H1 (cell line): ENCODE measurements at regions not wholly inside any gene's neighbourhood (a gene's known extent, or its start where the extent isn't known, plus 50 kb on each side); places are given as distances from the start of the nearest gene placed in this dataset.

Experiments used
- CTCF ChIA-PET: fragments of 300-600 bp; sonication (Branson Sonifier 250); formaldehyde crosslinking; loops from one replicate; lab custom pipeline; 2021; ENCODE audit not compliant: partially characterized antibody; lab: Charles Lee
- POLR2A ChIA-PET: fragments of 300-600 bp; sonication (Branson Sonifier 250); formaldehyde crosslinking; loops from one replicate; lab custom pipeline; 2021; ENCODE audit warnings: inconsistent platforms; ENCODE audit not compliant: partially characterized antibody; lab: Charles Lee
- DNase-seq, 2 experiments: peaks; one replicate each; pipeline versions ENCODE4 v3.0.0 to v3.0.0-alpha.2; 2010 to 2022; ENCODE audit warnings: low spot score in 2 of 2, low read depth in 1 of 2, mixed read lengths in 1 of 2
- FAIRE-seq: peaks from 2 replicates; lab custom pipeline; 2011; peaks lifted over from hg19 to GRCh38; lab: Jason Lieb, UNC
- H2AFZ ChIP-seq: 2 replicates; pipeline ENCODE4 v1.8.1; 2012; ENCODE audit warnings: low read length, inconsistent platforms
- H2AK5ac ChIP-seq: 2 replicates; pipeline ENCODE4 v1.6.1; 2013; ENCODE audit warnings: low read depth, low read length
- H2BK120ac ChIP-seq: replicated peaks from 2 replicates; pipeline ENCODE3; 2013; ENCODE audit warnings: low read depth, low read length, inconsistent platforms
- H2BK12ac ChIP-seq: 2 replicates; pipeline ENCODE4 v1.6.1; 2013; ENCODE audit warnings: low read depth, low read length
- H2BK15ac ChIP-seq: 2 replicates; pipeline ENCODE4 v1.6.1; 2013; ENCODE audit warnings: low read length
- H2BK20ac ChIP-seq: 2 replicates; pipeline ENCODE4 v1.6.1; 2013; ENCODE audit warnings: low read length
- H2BK5ac ChIP-seq: 2 replicates; pipeline ENCODE4 v1.6.1; 2013; ENCODE audit warnings: low read depth, low read length
- H3K14ac ChIP-seq: 2 replicates; pipeline ENCODE4 v1.6.1; 2013; ENCODE audit warnings: inconsistent platforms; ENCODE audit not compliant: insufficient read length
- H3K18ac ChIP-seq: 2 replicates; pipeline ENCODE4 v1.6.1; 2013; ENCODE audit warnings: low read length; ENCODE audit errors: extremely low read depth
- H3K23ac ChIP-seq: 2 replicates; pipeline ENCODE4 v1.6.1; 2013; ENCODE audit warnings: inconsistent platforms; ENCODE audit not compliant: insufficient read length
- H3K23me2 ChIP-seq: 2 replicates; pipeline ENCODE4 v1.6.1; 2013; ENCODE audit warnings: low read depth, low read length
- H3K27ac ChIP-seq: 2 replicates; pipeline ENCODE4 v1.6.1; 2011; ENCODE audit warnings: low read depth, low read length, inconsistent platforms
- H3K27me3 ChIP-seq, 4 experiments: replicated peaks in 1 of 4; 1 replicate in 1 of 4; 2 replicates in 3 of 4; pipeline versions ENCODE4 v1.6.1 to v1.8.1; 2011 to 2013; ENCODE audit warnings: low read length in 3 of 4, mild to moderate bottlenecking in 3 of 4, inconsistent platforms in 2 of 4, mixed read lengths in 2 of 4, moderate library complexity in 1 of 4; ENCODE audit not compliant: control insufficient read depth in 3 of 4, insufficient read depth in 3 of 4; ENCODE audit errors: extremely low read depth in 1 of 4
- H3K36me3 ChIP-seq, 4 experiments: 2 replicates each; pipeline versions ENCODE4 v1.6.1 to v1.8.1; 2011 to 2013; ENCODE audit warnings: mild to moderate bottlenecking in 4 of 4, low read length in 3 of 4, moderate library complexity in 2 of 4, control low read depth in 1 of 4, inconsistent platforms in 1 of 4; ENCODE audit not compliant: insufficient read depth in 4 of 4, control insufficient read depth in 2 of 4
- H3K4ac ChIP-seq: replicated peaks from 2 replicates; pipeline ENCODE3; 2013; ENCODE audit warnings: low read length, low read depth, mixed read lengths, inconsistent platforms; ENCODE audit not compliant: insufficient read length
- H3K4me1 ChIP-seq, 4 experiments: replicated peaks in 1 of 4; 1 replicate in 1 of 4; 2 replicates in 3 of 4; pipeline versions ENCODE4 v1.6.1 to v1.8.1; 2011 to 2013; ENCODE audit warnings: low read length in 3 of 4, inconsistent platforms in 2 of 4, mixed read lengths in 1 of 4; ENCODE audit not compliant: insufficient read depth in 4 of 4, control insufficient read depth in 3 of 4
- H3K4me2 ChIP-seq, 2 experiments: 2 replicates each; pipeline versions ENCODE4 v1.6.1 to v1.8.1; 2011 to 2013; ENCODE audit warnings: low read depth in 2 of 2, low read length in 2 of 2, control low read depth in 1 of 2, inconsistent platforms in 1 of 2, mild to moderate bottlenecking in 1 of 2; ENCODE audit not compliant: insufficient read depth in 1 of 2
- H3K4me3 ChIP-seq, 4 experiments: fragments of 200-600, 300-600 bp in 1 of 4; sonication (generic), shearing (Covaris generic), sonication (Bioruptor Twin) in 1 of 4; 2 replicates each; pipeline versions ENCODE4 v1.5.1 to v1.8.1; 2011 to 2016; ENCODE audit warnings: low read length in 4 of 4, low read depth in 3 of 4, control low read depth in 2 of 4, inconsistent platforms in 2 of 4, mild to moderate bottlenecking in 2 of 4, mixed read lengths in 1 of 4, moderate library complexity in 1 of 4; ENCODE audit not compliant: insufficient read depth in 2 of 4; ENCODE audit errors: extremely low read depth in 1 of 4
- H3K56ac ChIP-seq: replicated peaks from 2 replicates; pipeline ENCODE3; 2013; ENCODE audit warnings: low read depth, mild to moderate bottlenecking, mixed read lengths, low read length, inconsistent platforms; ENCODE audit not compliant: insufficient read length
- H3K79me1 ChIP-seq: 2 replicates; pipeline ENCODE4 v1.6.1; 2013; ENCODE audit warnings: low read depth, low read length, control low read depth
- H3K79me2 ChIP-seq, 2 experiments: 2 replicates each; pipeline versions ENCODE4 v1.6.1 to v1.8.1; 2012 to 2013; ENCODE audit warnings: low read length in 2 of 2, mild to moderate bottlenecking in 2 of 2, inconsistent platforms in 1 of 2; ENCODE audit not compliant: insufficient read depth in 2 of 2, control insufficient read depth in 1 of 2
- H3K9ac ChIP-seq, 4 experiments: replicated peaks in 1 of 4; 1 replicate in 1 of 4; 2 replicates in 3 of 4; pipeline versions ENCODE4 v1.6.1 to v1.8.1; 2011 to 2013; ENCODE audit warnings: low read depth in 3 of 4, low read length in 3 of 4, control low read depth in 2 of 4, mild to moderate bottlenecking in 2 of 4, moderate library complexity in 2 of 4, inconsistent platforms in 1 of 4; ENCODE audit errors: extremely low read depth in 1 of 4
- H3K9me3 ChIP-seq, 2 experiments: 2 replicates each; pipeline versions ENCODE4 v1.6.1 to v1.8.1; 2012 to 2013; ENCODE audit warnings: mild to moderate bottlenecking in 2 of 2, moderate library complexity in 2 of 2, control low read depth in 1 of 2, inconsistent platforms in 1 of 2, low read depth in 1 of 2, low read length in 1 of 2, mixed read lengths in 1 of 2; ENCODE audit not compliant: insufficient read depth in 2 of 2
- H4K20me1 ChIP-seq, 2 experiments: replicated peaks in 1 of 2; 2 replicates each; pipeline versions ENCODE3 to v1.8.1; 2011 to 2013; ENCODE audit warnings: inconsistent platforms in 2 of 2, low read length in 2 of 2, mild to moderate bottlenecking in 1 of 2; ENCODE audit not compliant: insufficient read depth in 2 of 2, control insufficient read depth in 1 of 2
- H4K5ac ChIP-seq: 2 replicates; pipeline ENCODE4 v1.6.1; 2013; ENCODE audit warnings: low read length, low read depth, mixed read lengths, inconsistent platforms; ENCODE audit not compliant: insufficient read length
- H4K8ac ChIP-seq: 2 replicates; pipeline ENCODE4 v1.8.0; 2013; ENCODE audit warnings: mild to moderate bottlenecking, moderate library complexity, low read length, inconsistent platforms; ENCODE audit not compliant: insufficient read depth; ENCODE audit errors: extremely low read depth
- H4K91ac ChIP-seq: replicated peaks from 2 replicates; pipeline ENCODE3; 2013; ENCODE audit warnings: low read length, mixed read lengths, inconsistent platforms; ENCODE audit not compliant: insufficient read length
- CBX8 ChIP-seq: fragments of 300-800, 300-1000 bp; sonication (generic); IDR thresholded peaks from 2 replicates; pipeline ENCODE4 v1.7.1; 2016; ENCODE audit warnings: low read depth, low read length, borderline replicate concordance
- POLR2AphosphoS5 ChIP-seq: IDR thresholded peaks from 2 replicates; pipeline ENCODE4 v1.6.1; 2011; ENCODE audit warnings: low read depth, low read length
- SIN3A ChIP-seq, 2 experiments: IDR thresholded peaks in 1 of 2; conservative IDR thresholded peaks in 1 of 2; 2 replicates each; pipeline ENCODE4 v1.6.1; 2011 to 2012; ENCODE audit warnings: low read length in 2 of 2, improper control_type of control experiment in 1 of 2, low read depth in 1 of 2, mild to moderate bottlenecking in 1 of 2
- ZNF274 ChIP-seq: IDR thresholded peaks from 2 replicates; pipeline ENCODE4 v1.7.0; 2012; ENCODE audit warnings: low read length, borderline replicate concordance; ENCODE audit errors: extremely low read depth

- H2AFZ ChIP-seq = no peak overlapping the region
- H4K5ac ChIP-seq = no peak overlapping the region
- no peak overlapping the region for H3K4ac ChIP-seq
- no peak overlapping the region for H3K18ac ChIP-seq
- H3K27ac ChIP-seq = no peak overlapping the region
- no peak overlapping the region for H2BK120ac ChIP-seq
- no peak overlapping the region for H3K4me2 ChIP-seq
- H3K9ac ChIP-seq = no peak overlapping the region
- DNase-seq = no peak
- H3K56ac ChIP-seq = no peak overlapping the region
- H3K36me3 ChIP-seq = no peaks in the 10 kb centered on the region
- H3K79me2 ChIP-seq = no peaks in the 10 kb centered on the region
- no peaks in the 10 kb centered on the region for H3K27me3 ChIP-seq
- H4K8ac ChIP-seq = no peak overlapping the region
- no peak overlapping the region for H2BK5ac ChIP-seq
- no peaks in the 10 kb centered on the region for H3K9me3 ChIP-seq
- no peaks in the 10 kb centered on the region for H4K20me1 ChIP-seq
- ChIA-PET CTCF (no interaction called here), POLR2A (no interaction called here)
- H3K4me3 ChIP-seq = no peak overlapping the region
- H2BK15ac ChIP-seq = no peak overlapping the region
- H3K4me1 ChIP-seq = no peaks in the 10 kb centered on the region
- no peak overlapping the region for H2AK5ac ChIP-seq
- no peak overlapping the region for H4K91ac ChIP-seq
- no peaks in the 10 kb centered on the region for H3K79me1 ChIP-seq
- H3K23me2 ChIP-seq = peaks cover 5% of the 10 kb centered on the region; the same call in 1 of the 2 replicates
- H3K14ac ChIP-seq = no peak overlapping the region
- H2BK20ac ChIP-seq = no peak overlapping the region
- H2BK12ac ChIP-seq = no peak overlapping the region
- FAIRE-seq = no peak
- TF ChIP-seq ZNF274 = no peak
- no peak for TF ChIP-seq CBX8
- TF ChIP-seq POLR2AphosphoS5 = no peak
- no peak for TF ChIP-seq SIN3A (conservative IDR thresholded peaks at IDR 0.05 in 1 of 2, IDR thresholded peaks at IDR 0.05 in 1 of 2; ENCODE audit: low read depth in 1 of 2, low read length in 2 of 2)
- H3K23ac ChIP-seq = no peak overlapping the region
Measured at GRCh38 chr10:62715383-62715782, 89.1 kb upstream of the ADO start.
